Neural progenitor cell (in vitro differentiated cells): ENCODE measurements at regions not wholly inside any gene's neighbourhood (a gene's known extent, or its start where the extent isn't known, plus 50 kb on each side); places are given as distances from the start of the nearest gene placed in this dataset.

Experiments used
- EZH2 ChIP-seq: fragments of 200-600 bp; sonication (generic); IDR thresholded peaks from 2 replicates; pipeline ENCODE4 v1.6.1; 2017; ENCODE audit warnings: antibody characterized with exemption, mild to moderate bottlenecking, moderate library complexity
- EZH2phosphoT487 ChIP-seq: fragments of 200-600 bp; sonication (generic); IDR thresholded peaks from 2 replicates; pipeline ENCODE4 v1.6.1; 2017; ENCODE audit warnings: antibody characterized with exemption
- TF ChIP-seq, protein P1 (sequence below): fragments of 200-600 bp; sonication (generic); IDR thresholded peaks from 2 replicates; pipeline ENCODE4 v1.5.1; 2017; ENCODE audit warnings: antibody characterized with exemption, mild to moderate bottlenecking

- TF ChIP-seq, protein P1, sequence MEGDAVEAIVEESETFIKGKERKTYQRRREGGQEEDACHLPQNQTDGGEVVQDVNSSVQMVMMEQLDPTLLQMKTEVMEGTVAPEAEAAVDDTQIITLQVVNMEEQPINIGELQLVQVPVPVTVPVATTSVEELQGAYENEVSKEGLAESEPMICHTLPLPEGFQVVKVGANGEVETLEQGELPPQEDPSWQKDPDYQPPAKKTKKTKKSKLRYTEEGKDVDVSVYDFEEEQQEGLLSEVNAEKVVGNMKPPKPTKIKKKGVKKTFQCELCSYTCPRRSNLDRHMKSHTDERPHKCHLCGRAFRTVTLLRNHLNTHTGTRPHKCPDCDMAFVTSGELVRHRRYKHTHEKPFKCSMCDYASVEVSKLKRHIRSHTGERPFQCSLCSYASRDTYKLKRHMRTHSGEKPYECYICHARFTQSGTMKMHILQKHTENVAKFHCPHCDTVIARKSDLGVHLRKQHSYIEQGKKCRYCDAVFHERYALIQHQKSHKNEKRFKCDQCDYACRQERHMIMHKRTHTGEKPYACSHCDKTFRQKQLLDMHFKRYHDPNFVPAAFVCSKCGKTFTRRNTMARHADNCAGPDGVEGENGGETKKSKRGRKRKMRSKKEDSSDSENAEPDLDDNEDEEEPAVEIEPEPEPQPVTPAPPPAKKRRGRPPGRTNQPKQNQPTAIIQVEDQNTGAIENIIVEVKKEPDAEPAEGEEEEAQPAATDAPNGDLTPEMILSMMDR: no peak
- TF ChIP-seq EZH2phosphoT487 (no peak), EZH2 (no peak)
Observed at GRCh38 chr13:50320271-50320862, 305.1 kb downstream of the KCNRG start.
